ENCODE measurements at regions not wholly inside any gene's neighbourhood (a gene's known extent, or its start where the extent isn't known, plus 50 kb on each side); places are given as distances from the start of the nearest gene placed in this dataset.
"Not testable (repeated sequence)": the region's sequence is repeated elsewhere in the genome, so short reads cannot be mapped to it uniquely, and the experiment has no call there.

GRCh38 chr3:166571686-166572085 is 734.5 kb upstream of the BCHE start:
- not testable (repeated sequence) for TF ChIP-seq SPI1, POLR2A, POLR2AphosphoS5 (IDR thresholded peaks at IDR 0.05; ENCODE audit: low read depth, low read length)
